ENCODE measurements at regions not wholly inside any gene's neighbourhood (a gene's known extent, or its start where the extent isn't known, plus 50 kb on each side); places are given as distances from the start of the nearest gene placed in this dataset.
"Not testable (repeated sequence)": the region's sequence is repeated elsewhere in the genome, so short reads cannot be mapped to it uniquely, and the experiment has no call there.

DNA sequence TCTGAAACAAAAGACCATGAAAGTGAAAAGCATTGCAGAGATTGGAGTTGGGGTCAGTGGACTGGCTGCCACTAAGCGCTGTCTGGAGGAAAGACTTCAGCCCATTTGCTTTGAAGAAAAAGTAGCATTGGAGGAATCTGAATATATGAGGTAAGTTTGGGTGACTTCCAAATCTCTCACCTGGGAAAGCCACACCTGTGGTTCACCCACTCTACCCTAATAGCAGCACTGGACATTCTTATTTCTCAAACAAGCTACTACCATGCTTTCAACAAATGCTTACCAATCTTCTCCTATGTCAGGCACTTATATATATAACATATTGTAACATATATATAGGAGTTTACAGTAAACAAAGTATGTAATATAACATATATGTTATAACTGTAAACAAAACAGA, 76.0 kb upstream of the POGK start:
- no peak for DNase-seq (ENCODE audit: low read depth in 4 of 4, low spot score in 3 of 4)

DNA sequence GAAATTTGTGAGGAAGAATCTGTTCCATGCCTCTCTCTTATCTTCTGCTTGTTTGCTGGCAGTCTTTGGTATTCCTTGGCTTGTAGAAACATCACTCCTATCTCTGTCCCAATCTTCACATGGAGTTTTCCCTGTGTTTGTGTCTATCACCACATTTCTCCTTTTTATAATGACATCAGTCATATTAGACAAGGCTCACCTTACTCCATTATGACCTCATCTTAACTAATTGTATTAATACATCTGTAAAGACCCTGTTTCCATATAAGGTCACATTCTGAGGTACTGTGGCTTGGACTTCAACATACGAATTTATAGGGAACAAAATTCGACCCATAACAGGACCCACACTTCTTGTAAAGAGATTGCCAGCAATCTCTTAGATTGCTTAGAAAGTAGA, 72.3 kb upstream of the POGK start:
- no peak for DNase-seq (ENCODE audit: low read depth in 4 of 4, low spot score in 3 of 4)

DNA sequence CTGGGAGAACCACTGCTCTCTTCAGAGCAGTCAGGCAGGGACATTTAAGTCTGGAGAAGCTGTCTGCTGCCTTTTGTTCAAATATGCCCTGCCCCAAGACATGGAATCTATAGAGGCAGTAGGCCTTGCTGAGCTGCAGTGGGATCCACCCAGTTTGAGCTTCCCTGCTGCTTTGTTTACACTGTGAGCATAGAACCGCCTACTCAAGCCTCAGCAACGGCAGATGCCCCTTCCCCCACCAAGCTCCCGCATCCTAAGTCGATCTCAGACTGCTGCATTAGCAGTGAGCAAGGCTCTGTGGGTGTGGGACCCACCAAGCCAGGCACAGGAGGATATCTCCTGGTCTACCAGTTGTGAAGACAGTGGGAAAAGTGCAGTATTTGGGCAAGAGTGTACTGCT, 54.6 kb upstream of the POGK start:
- not testable (repeated sequence) for DNase-seq (ENCODE audit: low read depth in 4 of 4, low spot score in 3 of 4)

DNA sequence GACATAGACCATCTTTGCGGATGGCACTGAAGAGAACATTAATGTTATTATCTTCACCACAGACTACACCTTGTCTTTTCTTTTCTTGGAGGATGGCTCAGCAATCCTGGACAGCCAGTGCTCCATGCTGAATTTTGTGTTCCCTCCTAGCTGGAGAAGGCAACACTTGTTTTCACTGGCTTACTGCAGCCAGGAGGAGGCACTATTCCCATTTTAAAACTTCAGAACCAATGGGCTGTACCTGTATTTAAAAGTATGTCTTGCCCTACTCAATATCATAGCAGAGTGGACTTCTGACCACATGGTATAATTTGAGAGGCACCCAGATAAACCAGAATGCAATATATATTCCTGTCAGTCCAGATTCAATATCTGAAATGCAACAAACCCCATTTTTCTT, 53.3 kb upstream of the POGK start:
- no peak for DNase-seq (ENCODE audit: low read depth in 4 of 4, low spot score in 3 of 4)

DNA sequence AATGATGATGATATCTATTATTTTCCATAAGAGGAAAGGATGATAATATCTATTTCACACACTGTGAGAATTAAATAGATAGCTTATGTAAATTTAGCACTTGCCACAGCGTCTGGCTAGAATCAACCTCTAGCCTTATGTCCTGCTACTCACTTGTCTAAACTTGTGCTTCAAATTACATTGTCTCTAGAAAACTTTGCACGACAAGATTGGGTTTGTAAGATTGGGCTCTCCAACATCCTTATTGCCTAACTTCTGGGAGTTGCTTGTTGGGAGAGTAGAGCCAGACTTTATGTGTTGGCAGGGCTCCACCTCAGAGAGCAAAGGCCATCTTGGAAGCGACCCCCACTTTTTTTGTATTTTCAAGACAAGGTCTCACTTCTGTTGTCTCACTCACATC, 50.0 kb upstream of the POGK start:
- no peak for DNase-seq (ENCODE audit: low read depth in 4 of 4, low spot score in 3 of 4)

Data from right renal pelvis (tissue), 4 donors.